ENCODE measurements at regions not wholly inside any gene's neighbourhood (a gene's known extent, or its start where the extent isn't known, plus 50 kb on each side); places are given as distances from the start of the nearest gene placed in this dataset.
A peak's percentile ranks its signal among the peaks of the same experiment; 100 is the strongest.
"Not testable (repeated sequence)": the region's sequence is repeated elsewhere in the genome, so short reads cannot be mapped to it uniquely, and the experiment has no call there.

GRCh38 chr1:64361974-64362373 lies 108.0 kb upstream of the CACHD1 start:
- no peak for DNase-seq (ENCODE audit: low read depth, low spot score)

GRCh38 chr1:64363111-64363510 lies 106.8 kb upstream of the CACHD1 start:
- no peak for DNase-seq (ENCODE audit: low read depth, low spot score)

- DNase-seq (ENCODE audit: low read depth, low spot score) = no peak
Measured at GRCh38 chr1:64363616-64364015, 106.3 kb upstream of the CACHD1 start.

- DNase-seq (ENCODE audit: low read depth, low spot score) = no peak
Measured at GRCh38 chr1:64366821-64367220, 103.1 kb upstream of the CACHD1 start.

- DNase-seq (ENCODE audit: low read depth, low spot score) = no peak
Measured at GRCh38 chr1:64368344-64368743, 101.6 kb upstream of the CACHD1 start.

GRCh38 chr1:64378826-64379225 lies 91.1 kb upstream of the CACHD1 start:
- DNase-seq (ENCODE audit: low read depth, low spot score) = peak; percentile 65

GRCh38 chr1:64387389-64388285 lies 82.3 kb upstream of the CACHD1 start:
- DNase-seq (ENCODE audit: low read depth, low spot score) = no peak

GRCh38 chr1:64388336-64388735 lies 81.6 kb upstream of the CACHD1 start:
- no peak for DNase-seq (ENCODE audit: low read depth, low spot score)

GRCh38 chr1:64392109-64392508 lies 77.8 kb upstream of the CACHD1 start:
- DNase-seq (ENCODE audit: low read depth, low spot score) = no peak

- no peak for DNase-seq (ENCODE audit: low read depth, low spot score)
Measured at GRCh38 chr1:64393790-64394189, 76.1 kb upstream of the CACHD1 start.

- DNase-seq (ENCODE audit: low read depth, low spot score) = peak; percentile 61
Measured at GRCh38 chr1:64396817-64397216, 73.1 kb upstream of the CACHD1 start.

GRCh38 chr1:64397541-64397940 lies 72.4 kb upstream of the CACHD1 start:
- no peak for DNase-seq (ENCODE audit: low read depth, low spot score)

GRCh38 chr1:64398936-64399335 lies 71.0 kb upstream of the CACHD1 start:
- no peak for DNase-seq (ENCODE audit: low read depth, low spot score)

- no peak for DNase-seq (ENCODE audit: low read depth, low spot score)
Measured at GRCh38 chr1:64401285-64401684, 68.6 kb upstream of the CACHD1 start.

- no peak for DNase-seq (ENCODE audit: low read depth, low spot score)
Measured at GRCh38 chr1:64403331-64403730, 66.6 kb upstream of the CACHD1 start.

- DNase-seq (ENCODE audit: low read depth, low spot score) = no peak
Measured at GRCh38 chr1:64404202-64404601, 65.7 kb upstream of the CACHD1 start.

- no peak for DNase-seq (ENCODE audit: low read depth, low spot score)
Measured at GRCh38 chr1:64405833-64406232, 64.1 kb upstream of the CACHD1 start.

GRCh38 chr1:64410217-64410616 lies 59.7 kb upstream of the CACHD1 start:
- DNase-seq (ENCODE audit: low read depth, low spot score) = no peak

- DNase-seq (ENCODE audit: low read depth, low spot score) = not testable (repeated sequence)
Measured at GRCh38 chr1:64414855-64415546, 54.9 kb upstream of the CACHD1 start.

GRCh38 chr1:64417803-64418202 lies 52.1 kb upstream of the CACHD1 start:
- no peak for DNase-seq (ENCODE audit: low read depth, low spot score)
